ENCODE measurements at regions not wholly inside any gene's neighbourhood (a gene's known extent, or its start where the extent isn't known, plus 50 kb on each side); places are given as distances from the start of the nearest gene placed in this dataset.
A peak's percentile ranks its signal among the peaks of the same experiment; 100 is the strongest.

- no TSS peak for BruUV-seq (replicated peaks)
- in situ Hi-C loops (cut with HindIII; ENCODE audit: low pct_unique_long_range_greater_than_20kb, low sequenced_read_pairs): no loop called here
These were observed 161.2 kb upstream of the GRIA4 start for GRCh38 chr11:105448703-105449079.

GRCh38 chr11:105447936-105448702, 161.8 kb upstream of the GRIA4 start:
- ChIA-PET POLR2A (no interaction called here), CTCF (no interaction called here)

More at GRCh38 chr11:105448703-105449079, 161.2 kb upstream of the GRIA4 start:
- H3K27ac ChIP-seq (ENCODE audit: low read length): no peak overlapping the region
- H3K36me3 ChIP-seq (ENCODE audit: control insufficient read depth, insufficient read depth, low read length): no peaks in the 10 kb centered on the region
- H3K9me3 ChIP-seq (ENCODE audit: control insufficient read depth, insufficient read depth, low read depth, low read length): peaks cover 26% of the 10 kb centered on the region
- CTCF ChIA-PET: no interaction called here
- intact Hi-C loops (cut with micrococcal nuclease; ENCODE audit: unreplicated experiment): no loop called here
- DNase-seq (ENCODE audit: low read depth, low spot score) (no peak), ATAC-seq (peak; percentile 38)
- TF ChIP-seq SIN3A (IDR thresholded peaks at IDR 0.05; ENCODE audit: borderline replicate concordance, insufficient read depth, low read depth, low read length) (no peak), TCF7L2 (IDR thresholded peaks at IDR 0.05; ENCODE audit: low read depth, low read length) (no peak), POLR2AphosphoS5 (IDR thresholded peaks at IDR 0.05; ENCODE audit: low read depth, low read length) (no peak), CTCF (IDR thresholded peaks at IDR 0.05) (no peak), REST (IDR thresholded peaks at IDR 0.05; ENCODE audit: insufficient read depth in 1 of 2, low read depth in 2 of 2, low read length in 1 of 2) (no peak)
- H3K4me1 ChIP-seq (ENCODE audit: control insufficient read depth, insufficient read depth, low read length): no peaks in the 10 kb centered on the region
- POLR2A ChIA-PET: no interaction called here
- H3K4me3 ChIP-seq (ENCODE audit: low read depth in 2 of 2, low read length in 2 of 2): no peak overlapping the region
- H3K27me3 ChIP-seq (ENCODE audit: control insufficient read depth, insufficient read depth, low read length): no peaks in the 10 kb centered on the region

More at GRCh38 chr11:105447936-105448702, 161.8 kb upstream of the GRIA4 start:
- BruUV-seq (replicated peaks): no TSS peak
- DNase-seq (ENCODE audit: low read depth, low spot score) (no peak), ATAC-seq (peak; percentile 48; the same call in 1 of the 2 replicates)
- intact Hi-C loops (cut with micrococcal nuclease; ENCODE audit: unreplicated experiment) (no loop called here), in situ Hi-C loops (cut with HindIII; ENCODE audit: low pct_unique_long_range_greater_than_20kb, low sequenced_read_pairs) (no loop called here)
- H3K27ac ChIP-seq (ENCODE audit: low read length): no peak overlapping the region
- H3K27me3 ChIP-seq (ENCODE audit: control insufficient read depth, insufficient read depth, low read length): no peaks in the 10 kb centered on the region
- H3K36me3 ChIP-seq (ENCODE audit: control insufficient read depth, insufficient read depth, low read length): no peaks in the 10 kb centered on the region
- no peak overlapping the region for H3K4me3 ChIP-seq (ENCODE audit: low read depth in 2 of 2, low read length in 2 of 2)
- H3K4me1 ChIP-seq (ENCODE audit: control insufficient read depth, insufficient read depth, low read length): no peaks in the 10 kb centered on the region
- H3K9me3 ChIP-seq (ENCODE audit: control insufficient read depth, insufficient read depth, low read depth, low read length): peaks cover 26% of the 10 kb centered on the region
- TF ChIP-seq TCF7L2 (IDR thresholded peaks at IDR 0.05; ENCODE audit: low read depth, low read length): no peak
- TF ChIP-seq REST (IDR thresholded peaks at IDR 0.05; ENCODE audit: insufficient read depth in 1 of 2, low read depth in 2 of 2, low read length in 1 of 2): no peak
- TF ChIP-seq CTCF (IDR thresholded peaks at IDR 0.05): no peak
- no peak for TF ChIP-seq SIN3A (IDR thresholded peaks at IDR 0.05; ENCODE audit: borderline replicate concordance, insufficient read depth, low read depth, low read length)
- TF ChIP-seq POLR2AphosphoS5 (IDR thresholded peaks at IDR 0.05; ENCODE audit: low read depth, low read length): no peak
